NCI-H2107 treated with DMSO at 0.1 percent for 48 hours (cell line): ENCODE measurements at regions not wholly inside any gene's neighbourhood (a gene's known extent, or its start where the extent isn't known, plus 50 kb on each side); places are given as distances from the start of the nearest gene placed in this dataset.

ENCODE experiments used
- DNase-seq: peaks from one replicate; lab custom pipeline; 2025; ENCODE audit not compliant: unreplicated experiment; lab: John Stamatoyannopoulos, UW

DNA sequence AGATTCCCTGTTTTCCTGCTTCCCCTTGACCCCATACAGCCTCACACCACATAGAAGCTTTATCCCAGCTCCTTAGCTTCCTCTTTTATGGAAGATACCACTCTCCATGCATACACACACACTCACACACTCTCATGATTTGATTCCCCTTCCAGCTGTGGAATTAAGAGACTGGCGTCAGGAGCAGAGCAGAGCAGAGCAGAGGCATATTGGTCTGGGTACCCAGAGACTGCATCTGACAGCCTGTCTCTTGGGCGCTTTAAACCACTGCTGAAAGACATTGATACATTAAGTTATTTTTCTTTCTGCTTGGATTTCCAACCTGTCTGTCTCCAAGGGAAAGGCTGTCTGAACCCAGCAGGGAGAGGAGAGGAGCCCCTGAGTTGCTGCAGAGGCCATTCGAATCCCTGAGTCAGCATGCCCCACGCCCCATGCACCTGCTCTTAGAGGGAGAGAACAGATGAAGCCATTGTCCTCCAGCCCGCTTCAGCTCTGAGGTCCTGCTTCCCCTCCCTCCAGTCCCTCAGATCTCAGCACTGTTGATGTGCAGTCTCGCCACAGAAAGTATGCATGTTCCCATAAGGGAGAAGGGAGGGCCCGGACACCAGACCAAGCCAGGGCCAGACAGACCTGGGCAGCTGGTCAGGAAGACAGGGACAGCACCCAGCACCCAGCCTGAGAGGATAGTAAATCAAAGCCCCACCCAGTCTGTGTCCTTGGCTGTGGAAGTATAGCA lies 66.7 kb upstream of the GJB5 start:
- DNase-seq, result no peak

DNA sequence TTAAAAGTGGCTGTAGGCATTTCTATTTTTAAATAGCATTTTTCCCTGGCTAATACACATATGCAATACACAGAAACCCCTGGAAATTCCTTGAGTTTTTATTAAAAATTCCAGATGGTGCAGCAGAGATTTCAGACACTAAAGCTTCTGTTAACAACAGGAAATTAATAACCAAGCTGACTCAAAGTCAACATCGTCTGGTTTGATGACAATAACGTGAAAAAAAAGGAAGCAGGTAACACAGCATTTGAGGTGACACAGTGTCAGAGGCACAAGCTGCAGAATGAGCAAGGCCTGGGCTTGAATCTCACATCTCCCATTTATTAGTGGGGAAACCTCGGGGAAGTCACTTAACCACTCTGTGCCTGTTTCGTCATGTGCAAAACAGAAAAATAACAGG lies 64.6 kb upstream of the GJB5 start:
- DNase-seq, result no peak

DNA sequence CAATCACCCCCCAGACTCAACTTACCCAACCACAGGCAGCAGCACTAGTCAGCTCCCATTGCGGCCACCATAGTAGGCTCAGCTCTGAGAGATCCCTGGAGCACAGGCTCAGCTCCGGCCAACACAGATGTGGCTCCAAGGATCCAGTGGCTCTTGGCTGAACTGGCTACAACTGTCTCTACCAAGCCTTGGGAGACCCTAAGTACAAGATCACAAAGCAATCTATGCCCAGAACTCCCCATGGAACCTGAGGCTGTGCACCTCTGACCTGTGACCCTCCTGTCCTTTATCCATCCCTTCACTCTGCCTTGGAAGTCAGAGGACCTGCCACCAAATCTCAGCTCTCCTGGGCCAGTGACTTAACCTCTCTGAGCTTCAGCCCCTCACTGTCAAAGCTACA lies 61.8 kb upstream of the GJB5 start:
- no peak for DNase-seq

DNA sequence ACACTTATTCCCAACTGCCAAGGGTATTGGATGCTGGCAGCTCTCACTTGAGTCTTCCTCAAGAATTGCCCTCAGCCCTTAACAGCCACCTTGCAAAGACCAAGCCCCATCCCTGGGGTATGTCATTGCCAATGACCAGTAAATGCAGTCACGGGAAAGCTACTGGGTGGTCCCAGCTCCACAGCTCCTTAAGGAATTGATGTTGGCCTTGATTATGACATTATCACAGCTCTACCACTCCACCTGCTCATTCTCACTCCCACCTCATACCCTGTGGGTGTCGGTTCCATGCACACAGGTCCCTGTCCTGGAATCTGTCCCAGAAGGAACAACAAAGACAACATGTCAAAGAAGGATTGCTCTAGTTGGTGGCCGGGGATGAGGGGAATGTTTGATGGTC lies 60.5 kb upstream of the GJB5 start:
- no peak for DNase-seq

DNA sequence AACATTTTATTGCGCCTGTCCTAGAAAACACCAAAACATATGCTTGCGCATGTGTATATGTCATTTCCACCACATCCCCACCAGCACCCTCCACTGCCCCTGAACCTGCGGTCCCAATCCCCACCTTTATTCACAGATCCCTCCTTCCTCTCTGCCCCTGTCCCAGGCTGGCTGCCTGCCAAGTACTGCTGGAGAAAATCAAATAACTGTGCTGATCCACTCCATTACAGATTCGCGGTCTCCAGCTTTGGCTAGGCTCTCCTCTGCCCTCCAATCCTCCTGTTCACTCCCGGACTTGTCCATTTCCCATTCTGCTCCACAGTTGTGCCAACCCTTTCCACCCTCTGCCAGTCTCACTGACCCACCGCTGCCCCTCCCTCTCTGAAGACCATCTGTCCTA lies 59.3 kb upstream of the GJB5 start:
- no peak for DNase-seq

DNA sequence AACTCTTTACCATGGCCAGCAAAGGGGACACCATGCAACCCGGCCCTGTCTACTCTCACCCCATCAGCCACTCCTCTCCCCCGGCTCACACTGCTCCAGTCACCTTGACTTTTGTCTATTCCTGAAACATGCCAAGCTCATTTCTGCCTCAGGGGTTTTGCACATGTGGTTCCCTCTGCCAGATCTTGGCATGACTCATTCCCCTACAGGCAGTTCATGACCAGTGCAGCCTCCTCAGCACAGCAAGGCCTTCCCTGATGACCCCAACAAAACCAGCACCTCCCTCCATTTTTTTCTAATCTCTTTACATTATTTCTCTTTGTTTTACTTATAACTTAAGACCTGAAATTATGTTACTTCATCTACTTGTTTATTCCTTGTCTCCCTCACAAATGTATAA lies 58.6 kb upstream of the GJB5 start:
- no peak for DNase-seq

DNA sequence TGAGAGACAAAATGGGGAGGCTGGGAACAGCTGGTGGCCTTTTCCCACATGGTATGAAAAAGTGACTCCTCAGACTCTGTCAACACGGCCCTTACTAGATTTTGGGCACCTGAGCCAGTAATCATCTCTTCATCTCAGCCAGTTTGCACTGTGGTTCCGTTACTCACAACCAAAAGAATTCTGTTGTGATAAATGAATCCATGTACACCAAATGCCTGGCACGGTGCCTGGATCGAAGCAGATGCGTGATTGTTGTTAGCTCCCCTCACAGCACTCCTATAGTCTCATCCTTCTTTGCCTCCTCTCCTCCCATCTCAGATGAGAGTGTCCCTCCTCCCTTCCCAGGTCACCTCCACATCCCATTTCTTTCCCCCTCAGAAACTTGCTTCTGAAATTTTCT lies 57.9 kb upstream of the GJB5 start:
- no peak for DNase-seq

DNA sequence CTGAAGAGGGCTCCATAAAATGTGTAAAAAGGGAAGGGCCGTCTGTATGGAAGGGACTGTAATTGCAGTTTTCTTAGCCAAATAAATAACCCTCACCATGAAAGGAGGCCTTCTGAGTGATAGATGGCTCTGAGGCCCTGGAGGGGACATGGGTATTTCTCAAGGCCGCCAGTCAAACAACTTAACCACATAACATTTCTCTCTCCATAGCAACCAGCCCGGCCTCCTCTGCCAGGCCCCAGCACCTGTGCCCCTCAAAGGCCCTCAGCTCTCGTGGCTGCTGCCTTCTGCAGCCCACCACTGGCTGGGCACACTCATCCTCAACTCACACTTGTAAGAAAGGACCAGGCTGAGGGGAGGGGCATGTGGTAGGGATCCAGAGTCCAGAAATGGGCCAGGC lies 57.0 kb upstream of the GJB5 start:
- DNase-seq, result no peak

DNA sequence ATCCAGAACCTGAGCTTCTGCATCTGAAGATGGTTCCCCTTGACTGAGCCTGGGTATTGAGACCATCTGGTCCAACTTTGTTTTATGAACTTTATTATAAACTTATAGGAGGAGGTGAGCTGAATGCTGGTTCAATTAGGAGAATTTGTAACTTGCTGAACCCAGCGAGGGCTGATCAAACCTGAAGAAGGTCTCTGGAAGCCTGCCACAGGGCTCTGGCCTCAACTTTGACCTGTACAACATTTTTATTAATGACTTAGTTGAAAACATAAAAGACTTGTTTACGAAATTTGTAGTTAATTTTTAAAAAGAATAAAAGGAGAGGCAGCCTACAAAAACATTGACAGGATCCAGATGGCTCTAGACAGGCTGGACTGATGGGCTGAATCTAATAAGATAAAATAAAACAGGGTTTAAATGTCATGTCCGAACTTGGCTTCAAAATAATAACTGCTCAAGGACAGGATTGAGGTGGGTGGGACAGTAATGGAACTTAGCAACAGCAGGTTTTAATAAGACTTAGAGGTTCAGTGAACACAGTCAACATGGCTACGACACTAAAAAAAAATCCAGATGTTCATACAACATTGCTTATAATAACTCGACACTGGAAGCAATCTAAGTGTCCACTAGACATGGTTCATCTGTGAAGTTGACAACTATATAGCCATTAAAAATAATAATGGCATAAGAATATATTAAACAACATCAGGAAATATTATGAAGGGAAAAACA lies 53.4 kb upstream of the GJB5 start:
- no peak for DNase-seq
